SK-N-DZ (cell line): ENCODE measurements at regions not wholly inside any gene's neighbourhood (a gene's known extent, or its start where the extent isn't known, plus 50 kb on each side); places are given as distances from the start of the nearest gene placed in this dataset.
"Not testable (repeated sequence)": the region's sequence is repeated elsewhere in the genome, so short reads cannot be mapped to it uniquely, and the experiment has no call there.

Source experiments
- DNase-seq: peaks from one replicate; pipeline ENCODE4 v3.0.0-alpha.2; 2015; ENCODE audit warnings: low spot score

DNA sequence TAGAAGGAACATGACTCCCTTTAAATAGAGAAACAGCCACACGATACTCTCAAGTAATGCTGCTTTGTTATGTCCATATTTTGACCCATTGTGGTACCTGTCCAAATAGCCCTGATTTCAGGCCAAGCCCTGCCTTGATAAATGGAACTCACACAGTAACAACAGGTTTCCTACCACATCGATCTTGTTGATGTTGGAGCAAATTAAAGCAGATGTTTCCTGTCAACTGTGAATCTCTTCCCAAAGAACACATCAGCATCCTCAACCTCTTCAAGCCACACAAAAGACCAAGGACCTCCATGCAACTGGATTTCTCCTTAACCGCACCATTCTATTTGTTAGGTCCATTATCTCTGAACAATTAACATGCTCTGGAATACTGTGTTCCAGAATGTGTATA lies 109.5 kb downstream of the FOXD4L6 start:
- DNase-seq, result not testable (repeated sequence)

DNA sequence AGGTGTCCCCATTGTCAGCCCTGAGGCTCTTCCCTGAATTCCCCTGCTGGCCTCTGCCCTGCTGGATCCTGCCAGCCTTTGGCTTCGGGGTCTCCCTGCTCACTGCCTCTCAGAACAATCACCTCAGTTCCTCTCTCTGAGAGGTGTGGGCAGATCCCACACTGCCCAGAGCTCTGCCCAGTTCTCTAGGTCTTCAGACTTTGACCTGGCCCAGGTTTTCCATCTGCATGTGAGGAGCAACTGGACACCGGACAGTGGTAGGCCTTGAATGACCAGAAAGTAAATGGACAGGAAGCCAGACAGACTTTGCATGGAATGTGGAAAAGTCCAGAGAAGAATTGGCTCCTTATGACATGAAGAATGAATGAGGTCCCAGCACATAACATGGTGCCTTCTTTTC lies 111.8 kb downstream of the FOXD4L6 start:
- DNase-seq, result not testable (repeated sequence)

GRCh38 chr9:40999952-41000700 lies 128.4 kb downstream of the FOXD4L6 start:
- DNase-seq, result not testable (repeated sequence)

DNA sequence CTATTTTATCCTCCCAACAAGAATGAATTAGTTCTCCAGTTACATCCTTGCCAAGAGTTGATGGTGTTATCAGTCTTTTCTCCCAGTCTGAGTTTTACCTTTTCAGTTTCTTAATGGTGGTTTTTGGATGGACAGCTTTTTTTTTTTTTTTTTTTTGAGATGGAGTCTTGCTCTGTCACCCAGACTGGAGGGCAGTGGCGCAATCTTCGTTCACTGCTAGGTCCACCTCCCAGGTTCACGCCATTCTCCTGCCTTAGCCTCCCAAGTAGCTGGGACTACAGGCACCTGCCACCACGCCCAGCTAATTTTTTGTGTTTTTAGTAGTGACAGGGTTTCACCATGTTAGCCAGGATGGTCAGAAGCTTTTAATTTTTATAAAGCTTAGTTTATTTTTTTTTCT lies 133.0 kb downstream of the FOXD4L6 start:
- not testable (repeated sequence) for DNase-seq

- not testable (repeated sequence) for DNase-seq
Measured at GRCh38 chr9:40993842-40994241, 134.6 kb downstream of the FOXD4L6 start.

DNA sequence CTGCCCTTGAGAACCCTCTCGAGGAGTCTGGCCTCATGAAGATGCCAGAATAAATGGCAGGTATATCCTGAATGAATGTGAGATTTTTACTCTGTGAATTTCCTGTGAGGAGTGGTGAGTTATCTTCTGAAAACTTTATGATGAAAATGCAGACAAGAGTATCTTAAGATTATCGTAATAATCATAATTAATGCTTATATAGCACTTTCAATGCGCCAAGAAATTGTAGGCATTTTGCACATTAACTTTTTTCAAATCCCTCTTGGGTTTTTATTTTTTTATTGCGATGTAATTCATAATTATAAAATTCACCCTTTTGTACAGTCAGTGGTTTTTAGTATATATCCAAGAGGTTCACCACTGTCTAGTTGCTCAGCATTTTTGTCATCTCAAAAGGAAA lies 135.1 kb downstream of the FOXD4L6 start:
- DNase-seq, result not testable (repeated sequence)

DNA sequence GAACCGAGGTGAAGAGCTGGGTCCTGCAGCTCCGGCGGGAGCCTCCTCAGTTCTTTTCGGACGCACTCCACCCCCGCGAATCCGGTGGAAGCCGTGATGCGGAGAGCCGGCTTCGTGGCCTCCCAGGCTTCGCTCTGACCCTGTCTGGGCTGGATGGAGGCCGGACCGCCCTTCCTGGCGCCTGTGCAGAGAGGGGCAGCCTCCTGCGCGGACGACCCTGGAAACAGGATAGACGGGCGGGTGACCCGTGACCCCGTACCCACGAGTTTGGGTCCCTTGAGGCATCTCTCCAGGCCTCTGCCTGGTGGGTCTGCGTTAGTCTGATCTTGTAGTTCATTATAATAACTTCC lies 136.0 kb downstream of the FOXD4L6 start:
- DNase-seq, result not testable (repeated sequence)

DNA sequence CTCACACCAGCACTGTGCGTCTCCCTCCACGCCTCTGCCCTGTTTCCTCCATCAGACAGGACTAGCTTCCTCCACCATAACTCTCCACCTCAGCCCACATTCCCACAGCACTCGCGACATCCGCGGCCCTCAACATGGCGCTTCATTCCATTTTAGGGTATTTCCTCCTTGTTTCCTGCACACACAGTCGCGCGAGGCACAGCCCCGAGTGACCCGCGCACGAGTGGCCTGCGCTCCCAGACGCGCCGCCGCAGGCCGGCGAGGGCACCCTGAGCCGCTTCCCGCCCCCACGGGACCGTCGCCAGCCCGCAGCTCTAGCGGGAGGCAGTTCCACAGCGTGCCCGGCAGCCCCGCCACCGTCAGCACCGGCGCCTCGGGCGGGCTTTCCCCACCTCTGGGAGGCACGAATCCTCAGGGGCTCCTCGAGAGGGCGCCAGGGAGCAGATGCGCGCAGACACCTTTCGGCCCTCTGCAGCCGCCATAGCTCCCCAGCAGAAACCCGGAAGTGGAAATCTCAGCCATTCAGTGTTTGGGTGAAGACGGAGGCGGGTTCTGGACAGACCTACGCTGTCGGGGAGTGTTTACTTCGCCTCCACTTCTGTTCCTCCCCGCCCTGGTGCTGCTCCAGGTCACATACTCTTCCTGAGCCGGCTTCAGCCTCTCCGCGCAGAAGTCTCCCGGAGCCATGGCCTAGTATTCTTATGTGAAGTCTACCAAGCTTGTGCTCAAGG lies 136.6 kb downstream of the FOXD4L6 start:
- DNase-seq, result peak; percentile 98

GRCh38 chr9:40991100-40991740 lies 137.3 kb downstream of the FOXD4L6 start:
- not testable (repeated sequence) for DNase-seq

- not testable (repeated sequence) for DNase-seq
Measured at GRCh38 chr9:40986332-40986731, 142.1 kb downstream of the FOXD4L6 start.

DNA sequence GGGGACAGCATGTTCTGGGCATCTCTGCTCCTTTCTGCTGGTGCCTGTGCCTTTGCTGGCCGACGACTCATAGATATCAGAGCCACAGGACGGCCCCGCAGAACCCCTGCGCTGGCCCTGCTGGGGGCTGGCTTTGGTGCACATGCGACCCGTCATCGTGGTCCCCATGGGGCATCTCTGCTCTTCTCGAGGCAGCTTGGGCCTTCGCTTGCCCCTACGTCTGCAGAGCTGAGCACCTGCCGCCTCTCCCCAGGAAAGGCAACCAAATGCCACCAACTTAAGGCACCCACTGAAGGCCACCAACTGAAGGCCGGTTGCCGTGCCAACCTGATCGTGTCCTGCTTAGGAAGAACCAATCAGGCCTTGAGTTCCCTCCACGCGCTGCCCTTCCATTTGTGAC lies 153.1 kb downstream of the FOXD4L6 start:
- not testable (repeated sequence) for DNase-seq

DNA sequence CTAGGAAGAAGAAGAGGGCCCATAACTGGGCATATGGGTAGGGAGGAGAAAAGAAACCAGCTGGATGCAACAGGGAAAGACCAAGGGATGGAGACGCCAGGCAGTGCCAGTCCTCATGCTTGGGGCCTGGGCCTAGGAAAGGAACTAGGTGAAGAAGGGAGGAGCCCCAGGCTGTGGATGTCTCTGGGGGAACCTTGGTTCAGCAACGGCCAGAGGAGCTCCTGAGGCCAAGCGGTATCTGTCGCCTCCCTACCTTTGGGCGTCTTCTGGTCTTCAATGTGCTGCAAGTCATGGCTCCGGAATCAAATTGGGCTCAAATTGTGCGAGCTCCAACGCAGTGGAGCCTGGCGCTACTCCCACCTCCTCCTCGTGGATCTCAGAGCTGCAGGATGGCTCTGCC lies 153.6 kb downstream of the FOXD4L6 start:
- not testable (repeated sequence) for DNase-seq

DNA sequence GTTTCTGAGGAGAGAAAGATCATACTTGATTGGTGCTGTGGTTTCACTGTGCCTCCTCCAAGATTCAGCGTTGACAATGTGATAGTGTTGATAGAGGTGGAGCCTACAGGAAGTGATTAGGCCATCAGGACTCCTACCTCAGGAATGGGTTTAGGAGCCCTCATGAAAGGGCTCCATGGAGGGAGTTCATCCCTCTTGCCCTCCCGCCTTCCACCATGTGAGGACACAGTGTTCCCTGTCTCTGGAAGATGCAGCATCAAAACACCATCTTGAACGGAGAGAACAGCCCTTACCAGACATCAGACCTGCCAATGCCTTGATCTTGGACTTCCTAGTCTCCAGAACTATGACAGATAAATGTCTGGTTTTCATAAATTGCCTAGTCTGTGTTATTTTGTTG lies 156.7 kb downstream of the FOXD4L6 start:
- DNase-seq, result not testable (repeated sequence)

GRCh38 chr9:40970340-40970739 lies 158.1 kb downstream of the FOXD4L6 start:
- not testable (repeated sequence) for DNase-seq

DNA sequence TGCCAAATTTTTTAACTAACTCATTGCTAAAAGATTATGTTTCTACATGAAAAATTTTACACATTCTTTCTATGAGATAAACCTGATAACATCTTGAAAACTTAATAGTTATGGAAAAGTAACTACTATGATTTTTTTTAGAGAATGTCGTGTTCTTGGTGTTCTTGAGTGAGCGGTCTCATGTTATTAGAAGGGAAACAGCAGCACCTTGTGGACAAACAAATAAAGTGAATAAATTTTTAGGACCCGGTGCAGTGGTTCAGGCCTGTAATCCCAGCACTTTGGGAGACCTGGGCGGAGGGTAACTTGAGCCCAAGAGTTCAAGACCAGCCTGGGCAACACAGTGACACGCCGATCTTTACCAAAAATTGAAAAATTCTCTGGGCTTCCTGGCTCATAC lies 166.0 kb downstream of the FOXD4L6 start:
- not testable (repeated sequence) for DNase-seq

- not testable (repeated sequence) for DNase-seq
Measured at GRCh38 chr9:40951876-40952494, 176.5 kb downstream of the FOXD4L6 start.

DNA sequence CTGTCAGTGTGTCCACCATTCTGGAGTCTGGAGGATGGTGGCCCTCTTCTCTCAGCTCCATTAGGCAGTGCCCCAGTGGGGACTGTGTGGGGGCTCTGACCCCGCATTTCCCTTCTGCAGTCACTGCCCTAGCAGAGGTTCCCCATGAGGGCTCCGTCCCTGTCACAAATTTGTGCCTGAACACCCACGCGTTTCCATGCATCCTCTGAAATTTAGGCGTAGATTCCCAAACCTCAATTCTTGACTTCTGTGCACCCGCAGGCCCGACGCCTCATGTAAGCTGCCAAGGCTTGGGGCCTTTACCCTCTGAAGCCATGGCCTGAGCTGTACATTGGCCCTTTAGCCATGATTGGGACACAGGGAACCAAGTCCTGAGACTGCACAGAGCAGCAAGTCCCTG lies 182.3 kb downstream of the FOXD4L6 start:
- DNase-seq, result not testable (repeated sequence)

DNA sequence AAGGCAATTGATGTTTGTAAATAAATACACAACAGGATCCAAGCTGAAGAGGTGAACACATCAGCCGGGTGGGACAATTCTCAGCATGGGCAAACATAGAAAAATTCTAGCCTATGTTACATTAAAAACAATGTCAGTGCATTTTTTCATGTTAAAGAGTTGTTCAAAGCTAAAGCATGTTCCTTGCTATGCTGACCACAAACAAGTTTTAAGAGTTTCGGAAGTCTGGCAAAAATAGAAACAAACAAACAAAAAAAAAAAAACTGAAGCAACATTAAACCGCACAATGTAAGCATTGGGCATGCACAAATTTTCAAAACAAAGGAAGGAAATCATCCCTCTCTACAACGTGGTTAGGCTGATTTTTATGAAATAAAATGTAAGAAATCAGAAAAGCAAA lies 185.8 kb downstream of the FOXD4L6 start:
- not testable (repeated sequence) for DNase-seq

GRCh38 chr9:40939888-40940209 lies 188.6 kb downstream of the FOXD4L6 start:
- DNase-seq, result not testable (repeated sequence)

DNA sequence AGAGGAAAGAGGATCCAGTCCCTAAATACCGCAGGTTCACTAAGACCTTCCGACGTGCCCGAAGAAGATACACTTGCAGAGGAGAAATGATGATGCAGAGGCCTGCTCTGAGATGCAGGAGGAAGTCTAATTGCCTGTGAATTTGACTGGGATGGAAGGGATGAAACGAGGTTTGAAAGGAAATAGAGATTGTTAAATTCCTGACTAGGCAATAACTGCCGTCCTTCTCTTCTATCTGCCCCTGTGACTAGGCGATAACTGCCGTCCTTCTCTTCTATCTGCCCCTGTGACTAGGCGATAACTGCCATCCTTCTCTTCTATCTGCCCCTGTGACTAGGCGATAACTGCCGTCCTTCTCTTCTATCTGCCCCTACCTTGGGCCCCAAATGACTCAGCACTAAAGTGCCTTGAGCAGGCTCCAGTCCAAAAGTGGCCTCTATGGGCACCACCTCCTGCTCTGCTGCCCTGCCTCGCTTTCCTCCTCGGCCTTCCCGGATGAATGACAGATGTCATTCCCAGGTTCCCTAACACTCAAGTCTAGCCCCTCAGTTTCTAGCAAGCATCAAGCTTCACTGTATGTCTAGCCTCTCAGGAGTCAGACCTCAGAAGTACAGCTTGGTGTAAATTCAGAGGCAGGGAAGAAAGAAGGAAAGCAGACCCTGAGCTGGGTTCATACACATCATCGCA lies 189.1 kb downstream of the FOXD4L6 start:
- DNase-seq, result not testable (repeated sequence)

DNA sequence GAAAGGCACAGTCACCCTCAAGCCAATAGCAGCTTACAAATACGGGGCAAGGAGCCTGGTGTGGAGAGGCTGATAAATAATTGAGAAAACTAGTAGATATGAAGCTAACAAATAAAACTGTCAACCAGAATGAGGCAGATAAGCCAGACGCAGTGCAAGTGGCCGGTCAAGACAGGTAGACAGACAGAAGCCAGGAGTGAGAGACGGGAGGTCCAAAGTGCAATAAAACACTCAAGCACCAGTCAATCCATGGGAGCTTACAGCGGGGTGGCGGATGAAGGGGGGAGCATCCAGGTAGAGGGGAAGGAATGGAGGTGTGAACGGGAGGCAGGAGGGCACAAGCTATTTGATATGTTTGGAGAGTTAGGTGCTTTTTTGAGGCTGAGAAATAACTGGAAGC lies 193.1 kb downstream of the FOXD4L6 start:
- no peak for DNase-seq

DNA sequence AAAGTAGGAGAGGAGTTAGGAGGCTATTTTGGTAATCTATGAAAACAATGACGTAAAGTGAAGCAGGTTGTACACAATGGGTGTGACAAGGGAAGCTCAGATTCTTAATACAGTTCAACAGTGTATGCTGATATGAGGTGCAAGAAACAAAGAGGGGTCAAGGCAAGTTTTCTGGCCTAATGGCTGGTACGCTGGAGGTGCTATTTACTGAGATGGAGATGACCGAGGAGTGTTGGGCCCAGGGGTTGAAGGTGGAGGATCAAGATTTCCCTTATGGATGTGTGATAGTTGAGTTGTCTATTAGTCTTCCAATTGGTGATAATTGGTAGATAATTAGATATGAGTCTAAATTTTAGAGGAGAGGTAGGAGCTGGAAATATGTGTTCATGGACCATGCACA lies 194.0 kb downstream of the FOXD4L6 start:
- not testable (repeated sequence) for DNase-seq
